Skeletal muscle satellite cell (primary cell): ENCODE measurements at regions not wholly inside any gene's neighbourhood (a gene's known extent, or its start where the extent isn't known, plus 50 kb on each side); places are given as distances from the start of the nearest gene placed in this dataset.

Experiments used
- H3K27me3 ChIP-seq: 2 replicates; pipeline ENCODE4 v1.7.0; 2013; ENCODE audit warnings: low read length; ENCODE audit not compliant: control insufficient read depth, insufficient read depth
- H3K36me3 ChIP-seq: 2 replicates; pipeline ENCODE4 v1.7.0; 2013; ENCODE audit warnings: mild to moderate bottlenecking, control low read depth, low read length; ENCODE audit not compliant: insufficient read depth
- H3K4me1 ChIP-seq: 2 replicates; pipeline ENCODE4 v1.7.0; 2013; ENCODE audit warnings: low read length; ENCODE audit not compliant: control insufficient read depth, insufficient read depth
- H3K4me2 ChIP-seq: 2 replicates; pipeline ENCODE4 v1.7.0; 2013; ENCODE audit warnings: mild to moderate bottlenecking, low read length
- H3K4me3 ChIP-seq: 2 replicates; pipeline ENCODE4 v1.7.0; 2013; ENCODE audit warnings: low read length
- H3K9ac ChIP-seq: 2 replicates; pipeline ENCODE4 v1.7.0; 2013; ENCODE audit warnings: mild to moderate bottlenecking, low read depth, low read length, moderate library complexity
- H3K9me3 ChIP-seq: replicated peaks from 2 replicates; pipeline ENCODE4 v1.7.0; 2013; ENCODE audit warnings: mild to moderate bottlenecking, control low read depth, low read length

DNA sequence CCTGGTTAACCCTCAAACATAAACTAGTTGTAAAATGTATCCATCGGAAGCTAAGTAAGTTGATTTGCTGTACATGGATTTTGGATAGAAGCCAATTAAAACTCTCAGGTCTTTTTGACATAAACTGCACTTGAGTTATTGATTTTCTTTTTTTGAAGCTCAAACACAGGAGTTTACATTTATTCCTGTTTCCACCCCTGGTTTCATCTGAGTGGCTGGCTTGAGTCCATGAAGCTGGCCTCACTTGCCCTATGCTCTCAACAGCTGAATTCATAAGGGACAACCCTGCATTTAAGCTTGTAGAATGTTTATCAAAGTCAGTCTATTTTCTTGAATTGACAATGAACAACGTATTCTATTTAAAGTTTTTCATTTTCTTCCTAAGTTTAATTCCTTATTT is 58.1 kb upstream of the PLEKHG1 start:
- H3K9me3 ChIP-seq: no peaks in the 10 kb centered on the region

DNA sequence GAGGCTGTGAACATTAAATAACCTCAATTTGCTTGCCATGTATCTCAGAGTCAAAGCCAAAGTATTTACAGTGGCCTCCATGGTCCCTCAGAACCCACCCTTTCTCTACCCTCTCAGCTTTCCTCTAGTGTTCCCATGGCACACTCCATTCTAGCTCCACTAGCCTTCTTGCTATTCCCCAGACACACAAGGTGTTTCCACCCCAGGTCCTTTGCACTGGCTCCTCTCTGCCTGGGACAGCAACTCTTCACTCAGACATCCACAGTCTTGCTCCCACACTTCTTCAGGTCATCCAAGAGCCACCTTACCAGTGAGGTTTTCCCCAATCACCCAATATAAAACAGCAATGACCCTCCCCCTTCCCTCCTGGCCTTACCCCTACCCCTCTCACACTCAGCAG is 56.5 kb upstream of the PLEKHG1 start:
- Histone ChIP-seq H3K4me3 (no peak overlapping the region), H3K27me3 (peaks cover 50% of the 10 kb centered on the region), H3K36me3 (no peaks in the 10 kb centered on the region), H3K4me2 (no peak overlapping the region), H3K4me1 (no peaks in the 10 kb centered on the region), H3K9me3 (no peaks in the 10 kb centered on the region), H3K9ac (no peak overlapping the region)

More for the DNA sequence above, 58.1 kb upstream of the PLEKHG1 start:
- Histone ChIP-seq H3K4me1 (no peaks in the 10 kb centered on the region), H3K27me3 (peaks cover 48% of the 10 kb centered on the region), H3K4me3 (no peak overlapping the region), H3K4me2 (no peak overlapping the region), H3K9ac (no peak overlapping the region), H3K36me3 (no peaks in the 10 kb centered on the region)

- Histone ChIP-seq H3K9me3 (no peaks in the 10 kb centered on the region), H3K27me3 (peaks cover 46% of the 10 kb centered on the region), H3K9ac (no peak overlapping the region), H3K4me2 (no peak overlapping the region), H3K4me1 (no peaks in the 10 kb centered on the region), H3K4me3 (no peak overlapping the region), H3K36me3 (no peaks in the 10 kb centered on the region)
These were observed 54.9 kb upstream of the PLEKHG1 start for GRCh38 chr6:150544793-150545192.

DNA sequence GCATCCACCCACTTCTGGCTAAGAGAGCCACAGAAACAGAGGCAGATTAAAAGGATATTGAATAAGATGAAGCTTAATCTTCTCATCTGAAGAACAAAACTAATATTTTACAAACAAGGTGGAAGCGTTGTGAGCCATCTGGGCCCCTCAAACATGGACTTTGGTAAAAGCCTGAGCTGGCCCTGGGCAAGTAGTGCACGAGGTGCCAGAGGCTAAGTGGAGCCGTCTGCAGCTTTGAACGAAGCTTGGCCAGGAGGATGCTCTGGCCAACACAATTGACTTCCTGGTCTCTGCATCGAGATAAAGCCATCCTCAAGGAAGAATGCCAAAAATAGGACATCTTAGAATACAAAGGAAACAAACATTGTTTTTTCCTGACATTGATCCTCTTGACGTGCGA is 53.2 kb upstream of the PLEKHG1 start:
- Histone ChIP-seq H3K9me3 (no peaks in the 10 kb centered on the region), H3K4me1 (no peaks in the 10 kb centered on the region), H3K36me3 (no peaks in the 10 kb centered on the region), H3K4me3 (no peak overlapping the region), H3K9ac (no peak overlapping the region), H3K27me3 (peaks cover 36% of the 10 kb centered on the region), H3K4me2 (no peak overlapping the region)

- Histone ChIP-seq H3K36me3 (no peaks in the 10 kb centered on the region), H3K4me3 (no peak overlapping the region), H3K9me3 (no peaks in the 10 kb centered on the region), H3K4me2 (no peak overlapping the region), H3K27me3 (peaks cover 35% of the 10 kb centered on the region), H3K4me1 (no peaks in the 10 kb centered on the region), H3K9ac (no peak overlapping the region)
These were observed 52.0 kb upstream of the PLEKHG1 start for GRCh38 chr6:150547502-150548222.

- Histone ChIP-seq H3K27me3 (peaks cover 28% of the 10 kb centered on the region), H3K36me3 (no peaks in the 10 kb centered on the region), H3K4me2 (no peak overlapping the region)
These were observed 51.4 kb upstream of the PLEKHG1 start for GRCh38 chr6:150548330-150548729.

GRCh38 chr6:150549007-150549406 is 50.7 kb upstream of the PLEKHG1 start:
- Histone ChIP-seq H3K9me3 (no peaks in the 10 kb centered on the region), H3K4me3 (no peak overlapping the region), H3K27me3 (peaks cover 23% of the 10 kb centered on the region), H3K4me2 (no peak overlapping the region), H3K4me1 (no peaks in the 10 kb centered on the region), H3K36me3 (no peaks in the 10 kb centered on the region), H3K9ac (no peak overlapping the region)

More at GRCh38 chr6:150548330-150548729, 51.4 kb upstream of the PLEKHG1 start:
- Histone ChIP-seq H3K9me3 (no peaks in the 10 kb centered on the region), H3K9ac (no peak overlapping the region), H3K4me1 (no peaks in the 10 kb centered on the region), H3K4me3 (no peak overlapping the region)

DNA sequence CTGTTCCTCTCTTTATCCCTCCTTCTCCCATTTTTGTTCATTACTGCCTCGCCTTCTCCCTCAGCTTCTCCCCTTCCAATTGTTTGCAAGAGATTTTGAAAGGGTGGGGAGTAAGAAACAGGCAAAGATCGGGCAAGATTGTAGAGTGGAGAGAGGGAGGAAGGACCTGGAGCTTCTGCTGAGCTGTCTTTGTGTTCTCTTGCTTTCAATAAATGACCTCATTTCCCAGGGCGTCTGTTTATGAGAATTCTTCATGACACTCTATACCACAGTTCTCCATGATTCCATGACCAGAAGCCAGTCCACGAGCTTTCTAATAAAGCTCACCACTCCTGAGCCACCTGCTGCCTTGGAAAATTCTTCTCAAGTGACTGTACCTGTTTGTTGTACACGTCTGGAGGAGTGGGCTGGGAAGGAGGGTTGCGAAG is 50.0 kb upstream of the PLEKHG1 start:
- Histone ChIP-seq H3K27me3 (peaks cover 19% of the 10 kb centered on the region), H3K9me3 (no peaks in the 10 kb centered on the region), H3K4me2 (no peak overlapping the region), H3K9ac (no peak overlapping the region), H3K4me1 (no peaks in the 10 kb centered on the region), H3K36me3 (no peaks in the 10 kb centered on the region), H3K4me3 (no peak overlapping the region)
